Gastroesophageal sphincter (tissue), 4 donors: ENCODE measurements at regions not wholly inside any gene's neighbourhood (a gene's known extent, or its start where the extent isn't known, plus 50 kb on each side); places are given as distances from the start of the nearest gene placed in this dataset.

Source experiments
- ATAC-seq: fragments of 150-250 bp; one replicate; pipeline ENCODE4 v1.9.1; 2016; ENCODE audit warnings: mild to moderate bottlenecking, moderate library complexity
- H3K27ac ChIP-seq, 4 donors: fragments of 200-600 bp; sonication (generic) in 3 of 4; 1 replicate in 3 of 4; 2 replicates in 1 of 4; pipeline ENCODE4 v1.5.1; 2016 to 2019
- H3K27me3 ChIP-seq: fragments of 200-600 bp; sonication (generic); one replicate; pipeline ENCODE4 v1.5.1; 2019
- H3K36me3 ChIP-seq, 2 donors: fragments of 200-600 bp; sonication (generic); one replicate each; pipeline ENCODE4 v1.5.1; 2019; ENCODE audit warnings: control low read depth in 1 of 2
- H3K4me1 ChIP-seq, 3 donors: fragments of 200-600 bp; sonication (generic); 1 replicate in 2 of 3; 2 replicates in 1 of 3; pipeline ENCODE4 v1.5.1; 2016 to 2019; ENCODE audit warnings: control low read depth in 2 of 3
- H3K4me3 ChIP-seq, 2 donors: fragments of 200-600 bp; sonication (generic); one replicate each; pipeline ENCODE4 v1.5.1; 2019; ENCODE audit warnings: mild to moderate bottlenecking in 1 of 2, moderate library complexity in 1 of 2
- H3K9me3 ChIP-seq, 3 donors: fragments of 200-600 bp; sonication (generic); one replicate each; pipeline ENCODE4 v1.5.1; 2017 to 2019; ENCODE audit warnings: control low read depth in 2 of 3
- EP300 ChIP-seq: sonication (generic); formaldehyde crosslinking; IDR thresholded peaks from one replicate; pipeline ENCODE4 v1.6.1; 2017; ENCODE audit warnings: antibody characterized with exemption, mild to moderate bottlenecking
- POLR2A ChIP-seq, 2 donors: fragments of 450-650 bp; IDR thresholded peaks; one replicate each; pipeline ENCODE4 v1.6.1; 2017; ENCODE audit warnings: antibody characterized with exemption in 2 of 2, mild to moderate bottlenecking in 2 of 2, moderate library complexity in 1 of 2
- POLR2AphosphoS5 ChIP-seq: sonication (generic); formaldehyde crosslinking; IDR thresholded peaks from one replicate; pipeline ENCODE4 v1.6.1; 2017; ENCODE audit warnings: antibody characterized with exemption
- WGBS, 2 donors: methylation state at CpG; one replicate each; pipeline ENCODE4 v1.1.5; 2018; ENCODE audit warnings: low coverage in 1 of 2; 5-methylcytosine and 5-hydroxymethylcytosine counted together
- TF ChIP-seq, protein P1 (sequence below), 4 experiments: fragments of 200-600 bp in 2 of 4; fragments of 450-650 bp in 2 of 4; sonication (generic) in 1 of 4; IDR thresholded peaks; one replicate each; pipeline ENCODE4 v1.5.1; 2017 to 2019; ENCODE audit warnings: antibody characterized with exemption in 4 of 4, mild to moderate bottlenecking in 2 of 4, moderate library complexity in 2 of 4

DNA sequence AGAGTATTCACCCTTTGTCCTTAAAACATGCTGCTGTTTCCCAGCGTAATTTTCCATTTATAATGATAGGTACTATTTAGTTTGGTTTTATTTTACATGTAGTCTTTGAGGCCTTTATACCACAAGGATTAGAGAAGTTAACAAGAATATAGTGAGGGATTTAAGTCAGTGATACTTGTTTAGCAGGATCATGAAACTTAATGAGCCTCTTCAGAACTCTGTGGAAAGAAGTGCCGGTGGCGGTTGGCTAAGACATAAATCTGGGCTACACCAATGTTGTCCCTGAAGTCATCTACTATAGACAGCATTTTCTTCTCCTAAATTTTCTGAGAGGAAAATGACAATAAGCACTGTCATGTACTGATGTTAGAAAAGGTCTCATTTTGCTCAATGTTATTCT is 1226.0 kb upstream of the SEL1L start:
- no peak overlapping the region for H3K27ac ChIP-seq
- no peak overlapping the region for H3K4me3 ChIP-seq
- 70 to 74% methylated on average over 3 of the region's 3 CpGs for WGBS, 2 donors
- TF ChIP-seq POLR2AphosphoS5 (no peak), POLR2A (IDR thresholded peaks at IDR 0.05) (no peak), EP300 (no peak)
- TF ChIP-seq, protein P1, sequence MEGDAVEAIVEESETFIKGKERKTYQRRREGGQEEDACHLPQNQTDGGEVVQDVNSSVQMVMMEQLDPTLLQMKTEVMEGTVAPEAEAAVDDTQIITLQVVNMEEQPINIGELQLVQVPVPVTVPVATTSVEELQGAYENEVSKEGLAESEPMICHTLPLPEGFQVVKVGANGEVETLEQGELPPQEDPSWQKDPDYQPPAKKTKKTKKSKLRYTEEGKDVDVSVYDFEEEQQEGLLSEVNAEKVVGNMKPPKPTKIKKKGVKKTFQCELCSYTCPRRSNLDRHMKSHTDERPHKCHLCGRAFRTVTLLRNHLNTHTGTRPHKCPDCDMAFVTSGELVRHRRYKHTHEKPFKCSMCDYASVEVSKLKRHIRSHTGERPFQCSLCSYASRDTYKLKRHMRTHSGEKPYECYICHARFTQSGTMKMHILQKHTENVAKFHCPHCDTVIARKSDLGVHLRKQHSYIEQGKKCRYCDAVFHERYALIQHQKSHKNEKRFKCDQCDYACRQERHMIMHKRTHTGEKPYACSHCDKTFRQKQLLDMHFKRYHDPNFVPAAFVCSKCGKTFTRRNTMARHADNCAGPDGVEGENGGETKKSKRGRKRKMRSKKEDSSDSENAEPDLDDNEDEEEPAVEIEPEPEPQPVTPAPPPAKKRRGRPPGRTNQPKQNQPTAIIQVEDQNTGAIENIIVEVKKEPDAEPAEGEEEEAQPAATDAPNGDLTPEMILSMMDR (IDR thresholded peaks at IDR 0.05): no peak
- H3K4me1 ChIP-seq: no peaks in the 10 kb centered on the region
- H3K36me3 ChIP-seq: no peaks in the 10 kb centered on the region
- no peaks in the 10 kb centered on the region for H3K9me3 ChIP-seq
- ATAC-seq: no peak
- no peaks in the 10 kb centered on the region for H3K27me3 ChIP-seq

DNA sequence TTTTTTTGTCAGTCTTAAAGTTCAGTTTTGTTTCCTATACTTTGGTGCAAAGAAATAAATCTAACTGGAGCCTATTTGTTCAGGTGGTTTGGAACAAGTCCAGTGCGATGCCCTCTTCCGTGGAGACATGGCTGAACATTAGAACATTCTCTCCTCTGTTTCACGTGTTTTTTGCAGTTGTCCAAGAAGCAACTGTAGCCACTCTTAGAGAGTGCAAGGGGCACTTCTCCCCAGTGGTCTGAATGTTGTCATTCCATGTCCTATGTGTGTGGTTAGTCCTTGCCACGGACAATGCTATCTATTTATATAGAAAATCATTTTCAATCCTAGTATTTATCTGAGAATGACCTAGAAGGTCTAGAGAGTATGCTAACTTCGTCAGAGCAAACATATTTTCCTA is 1232.5 kb upstream of the SEL1L start:
- no peaks in the 10 kb centered on the region for H3K36me3 ChIP-seq
- TF ChIP-seq POLR2A (IDR thresholded peaks at IDR 0.05) (no peak), POLR2AphosphoS5 (no peak), EP300 (no peak)
- TF ChIP-seq, protein P1 (IDR thresholded peaks at IDR 0.05): no peak
- WGBS, 2 donors: 49 to 82% methylated on average over 4 to 5 of the region's 5 CpGs
- ATAC-seq: no peak
- H3K9me3 ChIP-seq: no peaks in the 10 kb centered on the region
- H3K27ac ChIP-seq: no peak overlapping the region
- no peak overlapping the region for H3K4me3 ChIP-seq
- H3K4me1 ChIP-seq: peaks cover 0 to 6% (median 0%) of the 10 kb centered on the region in 3 donors
- H3K27me3 ChIP-seq: no peaks in the 10 kb centered on the region

DNA sequence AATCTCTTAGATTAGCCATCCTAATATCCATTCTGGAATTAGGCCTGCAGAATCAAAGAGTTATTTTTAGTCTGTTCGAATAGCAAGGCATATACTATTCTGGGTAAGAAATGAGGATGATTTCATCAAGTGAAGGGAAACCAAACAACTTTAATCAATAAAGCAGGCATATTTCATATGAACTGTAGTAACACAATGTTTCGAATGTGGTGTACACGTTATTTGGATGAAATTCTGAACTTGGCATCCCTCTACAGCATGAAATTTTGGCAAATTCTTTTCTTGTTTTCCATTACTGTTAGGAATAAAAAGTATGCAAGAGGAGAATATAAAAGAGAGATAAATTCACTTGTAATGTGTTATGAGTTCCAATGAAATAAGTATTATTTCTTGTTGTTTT is 1233.3 kb upstream of the SEL1L start:
- Histone ChIP-seq H3K27ac (no peak overlapping the region), H3K36me3 (no peaks in the 10 kb centered on the region), H3K9me3 (no peaks in the 10 kb centered on the region), H3K4me3 (no peak overlapping the region), H3K27me3 (no peaks in the 10 kb centered on the region), H3K4me1 (peaks cover 0 to 6% (median 0%) of the 10 kb centered on the region in 3 donors)
- 31 to 38% methylated on average over 3 of the region's 3 CpGs for WGBS, 2 donors
- peak; percentile 41 for ATAC-seq
- TF ChIP-seq POLR2A (IDR thresholded peaks at IDR 0.05) (no peak), POLR2AphosphoS5 (no peak), EP300 (no peak)
- TF ChIP-seq, protein P1 (IDR thresholded peaks at IDR 0.05): no peak

DNA sequence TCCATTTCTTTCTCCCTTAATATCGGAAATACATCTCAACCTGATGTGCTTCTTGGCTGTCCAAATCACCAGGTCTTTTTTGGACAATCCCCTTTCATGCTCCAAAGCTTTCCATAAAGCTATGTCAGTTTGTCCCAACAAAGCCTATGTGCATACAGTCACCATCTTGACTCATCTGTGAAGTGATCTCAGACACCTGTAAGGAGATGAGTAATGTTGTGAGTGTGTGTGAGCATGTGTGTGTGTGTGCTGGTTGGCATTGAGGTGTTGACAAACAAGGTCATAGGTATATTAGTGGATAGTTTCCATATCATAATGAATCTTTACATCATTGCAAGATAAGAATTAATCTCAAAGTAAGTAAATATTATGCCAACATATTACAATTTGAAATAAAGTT is 1243.3 kb upstream of the SEL1L start:
- TF ChIP-seq EP300: no peak
- no peak for TF ChIP-seq POLR2A (IDR thresholded peaks at IDR 0.05)
- no peak for TF ChIP-seq POLR2AphosphoS5
- TF ChIP-seq, protein P1 (IDR thresholded peaks at IDR 0.05): no peak
- no peaks in the 10 kb centered on the region for H3K4me1 ChIP-seq
- 83 to 95% methylated on average over 1 of the region's 1 CpG for WGBS, 2 donors
- no peaks in the 10 kb centered on the region for H3K27me3 ChIP-seq
- H3K36me3 ChIP-seq: no peaks in the 10 kb centered on the region
- no peak overlapping the region for H3K4me3 ChIP-seq
- ATAC-seq: no peak
- H3K9me3 ChIP-seq: peaks cover 0 to 4% (median 0%) of the 10 kb centered on the region in 3 donors
- no peak overlapping the region for H3K27ac ChIP-seq

DNA sequence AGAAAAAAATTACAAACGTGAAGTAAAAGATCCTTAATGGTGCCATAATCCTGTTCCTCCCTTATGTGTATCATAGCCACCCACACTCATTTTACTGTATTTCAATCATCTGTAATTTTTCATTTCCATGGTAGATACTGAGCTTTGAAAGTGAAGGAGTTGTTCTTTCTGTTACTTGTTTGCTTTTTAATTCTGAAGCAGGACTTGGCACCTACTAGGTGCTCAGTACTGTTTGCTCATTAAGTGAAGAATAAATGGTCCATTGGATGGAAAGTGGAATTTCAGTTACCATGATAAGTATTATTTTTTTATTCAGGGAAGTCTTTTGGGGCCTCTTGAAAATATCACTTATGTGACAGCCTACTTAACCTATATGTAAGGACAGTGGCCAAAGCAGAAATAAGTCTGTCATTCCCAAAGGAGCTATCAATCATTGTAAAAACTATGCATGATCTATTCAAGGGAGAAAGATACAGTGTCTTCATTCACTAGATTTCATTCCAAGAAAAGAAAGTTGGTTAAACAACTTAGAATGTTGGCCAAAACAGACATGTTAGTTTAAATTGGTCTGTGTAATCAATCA is 1244.4 kb upstream of the SEL1L start:
- H3K9me3 ChIP-seq: peaks cover 0 to 5% (median 0%) of the 10 kb centered on the region in 3 donors
- H3K27ac ChIP-seq: no peak overlapping the region
- no peaks in the 10 kb centered on the region for H3K27me3 ChIP-seq
- no peaks in the 10 kb centered on the region for H3K36me3 ChIP-seq
- 37 to 53% methylated on average over 1 of the region's 1 CpG for WGBS, 2 donors
- ATAC-seq: no peak
- TF ChIP-seq POLR2A (IDR thresholded peaks at IDR 0.05) (no peak), POLR2AphosphoS5 (no peak), EP300 (no peak)
- TF ChIP-seq, protein P1 (IDR thresholded peaks at IDR 0.05): no peak
- H3K4me3 ChIP-seq: no peak overlapping the region
- no peaks in the 10 kb centered on the region for H3K4me1 ChIP-seq
